Retinal pigment epithelial cell (primary cell): ENCODE measurements at regions not wholly inside any gene's neighbourhood (a gene's known extent, or its start where the extent isn't known, plus 50 kb on each side); places are given as distances from the start of the nearest gene placed in this dataset.
"Not testable (repeated sequence)": the region's sequence is repeated elsewhere in the genome, so short reads cannot be mapped to it uniquely, and the experiment has no call there.

Source experiments
- DNase-seq: peaks from one replicate; pipeline ENCODE4 v3.0.0-alpha.2; 2010; ENCODE audit warnings: low read depth
- H3K4me3 ChIP-seq: 2 replicates; pipeline ENCODE4 v1.5.1; 2011; ENCODE audit warnings: mild to moderate bottlenecking, low read length, control low read depth, moderate library complexity
- CTCF ChIP-seq: conservative IDR thresholded peaks from 2 replicates; pipeline ENCODE4 v1.5.1; 2011; ENCODE audit warnings: low read depth, low read length, control low read depth, inconsistent platforms

- H3K4me3 ChIP-seq, DNase-seq: not testable (repeated sequence)
Observed at GRCh38 chrX:76774912-76775311, 347.4 kb downstream of the MAGEE1 start.

- DNase-seq = no peak
Observed at GRCh38 chrX:76796311-76796710, 368.8 kb downstream of the MAGEE1 start.

GRCh38 chrX:76802708-76803107, 375.2 kb downstream of the MAGEE1 start:
- TF ChIP-seq CTCF = no peak
- H3K4me3 ChIP-seq = no peak overlapping the region
- no peak for DNase-seq

More at GRCh38 chrX:76796311-76796710, 368.8 kb downstream of the MAGEE1 start:
- H3K4me3 ChIP-seq = no peak overlapping the region
- TF ChIP-seq CTCF = no peak

DNA sequence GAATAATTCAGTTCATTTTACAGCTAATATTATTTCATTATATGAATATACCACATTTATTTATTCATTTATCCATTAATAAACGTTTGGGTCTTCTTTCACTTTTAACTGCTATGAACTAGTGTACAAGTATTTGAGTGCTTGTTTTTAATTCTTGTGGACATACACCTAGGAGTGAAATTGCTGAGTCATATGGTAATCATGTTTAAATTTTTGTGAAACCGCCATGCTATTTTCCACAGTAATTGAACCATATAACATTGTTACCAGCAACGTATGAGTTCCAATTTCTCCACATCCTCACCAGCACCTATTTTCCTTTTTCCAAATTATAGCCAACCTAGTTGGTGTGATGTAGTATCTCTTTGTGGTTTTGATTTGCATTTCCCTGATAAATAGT, 388.2 kb downstream of the MAGEE1 start:
- H3K4me3 ChIP-seq = no peak overlapping the region
- TF ChIP-seq CTCF = no peak
- DNase-seq = no peak

GRCh38 chrX:76817279-76817678, 389.8 kb downstream of the MAGEE1 start:
- DNase-seq, H3K4me3 ChIP-seq: not testable (repeated sequence)

GRCh38 chrX:76821276-76821675, 393.8 kb downstream of the MAGEE1 start:
- H3K4me3 ChIP-seq = no peak overlapping the region
- TF ChIP-seq CTCF = no peak
- DNase-seq = no peak

DNA sequence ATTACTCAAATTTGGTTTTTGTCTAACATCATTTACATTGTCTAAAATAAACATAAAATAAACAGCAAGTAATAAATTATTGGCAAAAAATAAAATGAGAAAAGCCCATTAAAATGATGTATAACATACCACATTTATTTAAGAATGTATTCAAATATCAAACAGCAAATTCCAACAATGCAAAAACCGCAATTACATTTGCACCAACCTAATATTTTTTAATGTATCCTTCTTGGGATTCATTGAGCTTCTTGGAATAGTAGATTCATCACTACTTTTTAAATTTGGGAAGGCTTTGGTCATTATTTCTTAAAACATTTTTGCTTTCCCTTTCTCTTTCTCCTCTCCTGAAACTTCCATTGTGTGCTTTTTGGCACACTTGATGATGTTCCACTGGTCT, 400.2 kb downstream of the MAGEE1 start:
- no peak for DNase-seq
- no peak overlapping the region for H3K4me3 ChIP-seq
- TF ChIP-seq CTCF = no peak

DNA sequence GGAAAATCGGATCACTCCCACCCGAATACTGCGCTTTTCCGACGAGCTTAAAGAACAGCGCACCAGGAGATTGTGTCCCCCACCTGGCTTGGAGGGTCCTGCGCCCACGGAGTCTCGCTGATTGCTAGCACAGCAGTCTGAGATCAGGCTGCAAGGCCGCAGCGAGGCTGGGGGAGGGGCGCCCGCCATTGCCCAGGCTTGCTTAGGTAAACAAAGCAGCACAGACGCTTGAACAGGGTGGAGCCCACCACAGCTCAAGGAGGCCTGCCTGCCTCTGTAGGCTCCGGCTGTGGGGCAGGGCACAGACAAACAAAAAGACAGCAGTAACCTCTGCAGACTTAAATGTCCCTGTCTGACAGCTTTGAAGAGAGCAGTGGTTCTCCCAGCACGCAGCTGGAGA, 413.4 kb downstream of the MAGEE1 start:
- not testable (repeated sequence) for H3K4me3 ChIP-seq, DNase-seq

GRCh38 chrX:76850851-76851250, 423.3 kb downstream of the MAGEE1 start:
- TF ChIP-seq CTCF = no peak
- H3K4me3 ChIP-seq = no peak overlapping the region
- DNase-seq = no peak
